ENCODE measurements at regions not wholly inside any gene's neighbourhood (a gene's known extent, or its start where the extent isn't known, plus 50 kb on each side); places are given as distances from the start of the nearest gene placed in this dataset.

DNA sequence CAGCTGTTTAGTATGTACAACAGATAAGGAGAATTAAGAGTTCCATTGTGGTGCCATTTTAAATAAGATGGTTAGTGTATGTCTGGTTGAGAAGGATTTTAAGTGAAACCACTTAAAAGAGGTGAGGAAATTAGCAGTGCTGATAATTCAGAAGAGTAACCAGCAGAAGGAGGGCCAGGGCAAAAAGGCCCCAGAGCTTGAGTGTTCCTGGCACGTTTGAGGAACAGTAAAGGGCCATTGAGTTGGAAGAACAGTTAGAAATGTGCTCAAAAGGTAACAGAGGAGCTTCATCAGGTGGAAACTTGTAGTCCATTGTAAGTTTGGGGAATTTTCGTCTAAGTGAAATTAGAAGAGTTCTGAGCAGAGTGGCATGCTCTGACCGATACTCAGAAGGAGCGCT, 606.2 kb upstream of the ZFP42 start:
- Histone ChIP-seq H3K4me1 (ENCODE audit: control insufficient read depth, insufficient read depth, low read length) (no peaks in the 10 kb centered on the region), H3K9me3 (ENCODE audit: control insufficient read depth, insufficient read depth, low read depth, low read length) (no peaks in the 10 kb centered on the region), H3K36me3 (ENCODE audit: control insufficient read depth in 2 of 2, insufficient read depth in 1 of 2, low read length in 2 of 2) (no peaks in the 10 kb centered on the region), H3K4me3 (ENCODE audit: low read depth, low read length) (no peak overlapping the region), H3K27ac (ENCODE audit: extremely low read depth, low read depth, low read length) (no peak overlapping the region)
- POLR2A ChIA-PET, result no interaction called here
- CTCF ChIA-PET, result no interaction called here
- TF ChIP-seq ZFP69B (tag by site-specific recombination; IDR thresholded peaks at IDR 0.05), result no peak
- TF ChIP-seq ZNF366 (tag by site-specific recombination; conservative IDR thresholded peaks at IDR 0.05), result no peak
- TF ChIP-seq GLIS1 (tag by site-specific recombination; IDR thresholded peaks at IDR 0.05), result no peak
- no peak for TF ChIP-seq ZNF114 (tag by site-specific recombination; IDR thresholded peaks at IDR 0.05)
- TF ChIP-seq ZNF707 (tag by site-specific recombination; IDR thresholded peaks at IDR 0.05), result no peak
- TF ChIP-seq ZBTB7A (tag by site-specific recombination; IDR thresholded peaks at IDR 0.05; ENCODE audit: low read depth), result no peak

DNA sequence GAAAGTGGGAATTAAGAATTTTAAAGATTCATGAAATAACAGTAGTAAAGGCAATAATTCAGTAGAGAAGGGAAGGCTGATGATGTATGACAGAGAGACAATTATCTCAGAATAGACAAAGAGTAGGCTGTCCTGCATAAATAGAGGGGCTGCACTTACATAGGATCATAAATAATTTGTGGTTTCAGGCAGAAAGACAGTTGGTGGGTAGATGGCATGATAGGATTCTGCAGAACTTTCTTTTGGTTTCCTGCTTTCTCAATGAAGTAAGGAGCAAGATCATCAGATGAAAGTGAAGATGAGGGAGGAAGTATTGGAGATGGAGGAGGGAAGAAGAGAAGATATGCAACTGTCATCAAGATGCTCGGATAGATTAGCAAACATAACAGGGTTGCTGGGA, 604.9 kb upstream of the ZFP42 start:
- Histone ChIP-seq H3K27ac (ENCODE audit: extremely low read depth, low read depth, low read length) (no peak overlapping the region), H3K4me1 (ENCODE audit: control insufficient read depth, insufficient read depth, low read length) (no peaks in the 10 kb centered on the region), H3K9me3 (ENCODE audit: control insufficient read depth, insufficient read depth, low read depth, low read length) (no peaks in the 10 kb centered on the region), H3K36me3 (ENCODE audit: control insufficient read depth in 2 of 2, insufficient read depth in 1 of 2, low read length in 2 of 2) (no peaks in the 10 kb centered on the region), H3K4me3 (ENCODE audit: low read depth, low read length) (no peak overlapping the region)
- CTCF ChIA-PET, result no interaction called here
- POLR2A ChIA-PET, result no interaction called here
- no peak for TF ChIP-seq ZNF24 (tag by site-specific recombination; IDR thresholded peaks at IDR 0.05)
- TF ChIP-seq EGR2 (tag by site-specific recombination; IDR thresholded peaks at IDR 0.05; ENCODE audit: low read depth), result no peak
- TF ChIP-seq ZNF311 (tag by site-specific recombination; IDR thresholded peaks at IDR 0.05; ENCODE audit: borderline replicate concordance), result no peak
- TF ChIP-seq GFI1B (tag by site-specific recombination; IDR thresholded peaks at IDR 0.05), result no peak
- no peak for TF ChIP-seq ZNF670 (tag by site-specific recombination; IDR thresholded peaks at IDR 0.05; ENCODE audit: low read depth)

DNA sequence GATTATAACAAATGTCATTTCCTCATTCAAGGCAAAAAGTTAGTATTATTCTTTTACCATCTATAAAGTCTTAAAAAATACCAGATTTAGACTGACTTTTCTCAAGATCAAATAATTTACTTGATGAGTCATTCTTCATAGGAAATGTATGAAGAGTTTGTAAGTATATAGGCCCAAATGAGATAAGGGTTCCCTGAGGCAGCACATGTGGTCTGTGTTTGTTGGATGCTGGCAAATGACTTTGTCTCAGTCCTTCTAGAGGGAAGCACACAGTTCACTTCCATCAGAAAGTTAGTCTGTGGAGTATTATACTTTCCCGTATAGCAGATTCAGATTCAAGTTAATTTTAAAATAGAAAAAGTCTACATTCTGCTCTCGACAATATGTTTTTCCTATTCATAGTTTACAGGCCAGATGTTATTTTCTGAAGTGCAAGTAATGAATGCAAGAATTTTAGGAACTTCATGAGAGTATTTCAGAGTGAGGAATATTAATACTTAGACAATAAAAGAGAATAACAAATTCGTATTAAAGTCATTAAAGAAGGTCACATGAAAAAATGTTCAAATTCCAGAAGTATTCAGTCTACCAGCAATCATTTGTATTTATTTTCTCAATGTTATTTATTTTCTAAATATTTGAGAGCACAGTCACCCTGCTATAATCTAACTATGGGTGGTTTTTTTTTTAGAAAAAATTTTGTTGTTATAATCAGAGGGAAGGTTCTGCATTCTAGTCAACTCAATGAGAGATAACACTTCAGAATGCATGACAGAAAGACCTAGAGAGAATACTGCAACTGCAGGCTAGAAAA, 601.8 kb upstream of the ZFP42 start:
- no peaks in the 10 kb centered on the region for H3K4me1 ChIP-seq (ENCODE audit: control insufficient read depth, insufficient read depth, low read length)
- no peak overlapping the region for H3K27ac ChIP-seq (ENCODE audit: extremely low read depth, low read depth, low read length)
- H3K36me3 ChIP-seq (ENCODE audit: control insufficient read depth in 2 of 2, insufficient read depth in 1 of 2, low read length in 2 of 2), result no peaks in the 10 kb centered on the region
- TF ChIP-seq, protein P1, sequence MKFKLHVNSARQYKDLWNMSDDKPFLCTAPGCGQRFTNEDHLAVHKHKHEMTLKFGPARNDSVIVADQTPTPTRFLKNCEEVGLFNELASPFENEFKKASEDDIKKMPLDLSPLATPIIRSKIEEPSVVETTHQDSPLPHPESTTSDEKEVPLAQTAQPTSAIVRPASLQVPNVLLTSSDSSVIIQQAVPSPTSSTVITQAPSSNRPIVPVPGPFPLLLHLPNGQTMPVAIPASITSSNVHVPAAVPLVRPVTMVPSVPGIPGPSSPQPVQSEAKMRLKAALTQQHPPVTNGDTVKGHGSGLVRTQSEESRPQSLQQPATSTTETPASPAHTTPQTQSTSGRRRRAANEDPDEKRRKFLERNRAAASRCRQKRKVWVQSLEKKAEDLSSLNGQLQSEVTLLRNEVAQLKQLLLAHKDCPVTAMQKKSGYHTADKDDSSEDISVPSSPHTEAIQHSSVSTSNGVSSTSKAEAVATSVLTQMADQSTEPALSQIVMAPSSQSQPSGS (tag by site-specific recombination; IDR thresholded peaks at IDR 0.05; ENCODE audit: low read depth), result no peak
- TF ChIP-seq IKZF3 (tag by site-specific recombination; IDR thresholded peaks at IDR 0.05) (no peak), ZBTB20 (tag by site-specific recombination; IDR thresholded peaks at IDR 0.05) (no peak), ZNF211 (tag by site-specific recombination; IDR thresholded peaks at IDR 0.05; ENCODE audit: low read depth) (no peak)
- TF ChIP-seq, protein P2, sequence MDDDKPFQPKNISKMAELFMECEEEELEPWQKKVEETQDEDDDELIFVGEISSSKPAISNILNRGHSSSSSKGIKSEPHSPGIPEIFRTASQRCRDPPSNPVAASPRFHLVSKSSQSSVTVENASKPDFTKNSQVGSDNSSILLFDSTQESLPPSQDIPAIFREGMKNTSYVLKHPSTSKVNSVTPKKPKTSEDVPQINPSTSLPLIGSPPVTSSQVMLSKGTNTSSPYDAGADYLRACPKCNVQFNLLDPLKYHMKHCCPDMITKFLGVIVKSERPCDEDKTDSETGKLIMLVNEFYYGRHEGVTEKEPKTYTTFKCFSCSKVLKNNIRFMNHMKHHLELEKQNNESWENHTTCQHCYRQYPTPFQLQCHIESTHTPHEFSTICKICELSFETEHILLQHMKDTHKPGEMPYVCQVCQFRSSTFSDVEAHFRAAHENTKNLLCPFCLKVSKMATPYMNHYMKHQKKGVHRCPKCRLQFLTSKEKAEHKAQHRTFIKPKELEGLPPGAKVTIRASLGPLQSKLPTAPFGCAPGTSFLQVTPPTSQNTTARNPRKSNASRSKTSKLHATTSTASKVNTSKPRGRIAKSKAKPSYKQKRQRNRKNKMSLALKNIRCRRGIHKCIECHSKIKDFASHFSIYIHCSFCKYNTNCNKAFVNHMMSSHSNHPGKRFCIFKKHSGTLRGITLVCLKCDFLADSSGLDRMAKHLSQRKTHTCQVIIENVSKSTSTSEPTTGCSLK (tag by site-specific recombination; IDR thresholded peaks at IDR 0.05), result no peak
- H3K9me3 ChIP-seq (ENCODE audit: control insufficient read depth, insufficient read depth, low read depth, low read length), result no peaks in the 10 kb centered on the region
- no peak overlapping the region for H3K4me3 ChIP-seq (ENCODE audit: low read depth, low read length)
- CTCF ChIA-PET, result no interaction called here
- POLR2A ChIA-PET, result no interaction called here

Data from HEK293 (cell line).